ENCODE measurements at regions not wholly inside any gene's neighbourhood (a gene's known extent, or its start where the extent isn't known, plus 50 kb on each side); places are given as distances from the start of the nearest gene placed in this dataset.
"Not testable (repeated sequence)": the region's sequence is repeated elsewhere in the genome, so short reads cannot be mapped to it uniquely, and the experiment has no call there.

GRCh38 chr18:76102626-76103025, 392.4 kb downstream of the ZNF516 start:
- DNase-seq: no peak

DNA sequence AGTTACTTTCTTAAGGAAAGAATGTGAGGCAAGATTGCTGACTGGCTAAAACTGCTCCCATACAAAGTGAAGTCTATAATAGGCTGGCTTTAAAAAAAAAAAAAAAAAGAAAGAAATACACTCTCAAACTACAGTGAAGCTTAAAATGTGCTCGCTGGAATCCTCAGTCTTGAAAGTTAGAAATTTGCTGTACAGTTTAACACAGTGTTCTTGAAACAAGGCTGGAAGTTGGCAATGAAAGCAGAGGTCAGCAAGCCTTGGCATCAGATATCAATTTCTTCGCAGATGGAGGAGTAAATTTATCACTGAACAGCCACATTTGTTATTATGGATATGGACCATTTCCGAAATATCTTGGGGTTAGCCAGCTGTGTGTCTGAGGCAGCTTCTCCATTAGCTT, 392.9 kb downstream of the ZNF516 start:
- DNase-seq: no peak

GRCh38 chr18:76099931-76100457, 395.0 kb downstream of the ZNF516 start:
- no peak for DNase-seq

DNA sequence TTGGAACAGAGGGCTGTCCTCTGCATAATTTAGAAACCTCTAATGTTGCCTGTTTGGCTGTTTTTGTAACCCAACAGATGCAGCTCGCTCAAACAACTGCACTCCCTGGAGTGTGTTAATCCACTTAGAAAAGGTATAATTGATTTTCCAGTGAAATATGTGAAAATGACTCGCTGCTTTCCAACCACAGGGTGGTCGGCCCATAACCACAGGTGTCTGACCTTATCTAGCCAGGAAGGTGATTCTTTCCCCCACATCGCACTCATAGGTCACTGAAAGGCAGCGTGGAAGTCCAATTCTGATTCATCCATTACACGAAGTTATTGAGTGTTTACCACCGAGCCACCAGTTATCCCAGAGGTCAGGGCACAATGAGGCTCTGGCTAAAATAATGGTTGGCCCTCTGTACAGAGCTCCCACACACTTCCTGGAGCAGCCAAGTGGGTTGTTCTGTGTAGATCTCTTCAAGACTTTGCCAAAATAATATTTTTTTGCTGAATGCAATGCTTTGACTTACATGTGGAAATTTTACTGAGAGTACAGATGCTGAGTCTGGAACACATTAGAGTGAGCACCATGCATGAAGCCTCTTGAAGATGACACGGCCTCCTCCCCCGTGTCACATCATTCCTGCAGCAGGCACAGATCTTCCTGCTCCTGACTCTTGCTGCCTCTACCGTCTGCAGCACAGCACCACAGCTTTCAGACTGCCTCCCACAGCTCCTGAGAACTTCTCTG, 396.2 kb downstream of the ZNF516 start:
- DNase-seq: no peak

- no peak for DNase-seq
These were observed 413.5 kb downstream of the ZNF516 start for GRCh38 chr18:76081536-76081935.

GRCh38 chr18:76080430-76080829, 414.6 kb downstream of the ZNF516 start:
- no peak for DNase-seq

- no peak for DNase-seq
These were observed 419.3 kb downstream of the ZNF516 start for GRCh38 chr18:76075777-76076176.

DNA sequence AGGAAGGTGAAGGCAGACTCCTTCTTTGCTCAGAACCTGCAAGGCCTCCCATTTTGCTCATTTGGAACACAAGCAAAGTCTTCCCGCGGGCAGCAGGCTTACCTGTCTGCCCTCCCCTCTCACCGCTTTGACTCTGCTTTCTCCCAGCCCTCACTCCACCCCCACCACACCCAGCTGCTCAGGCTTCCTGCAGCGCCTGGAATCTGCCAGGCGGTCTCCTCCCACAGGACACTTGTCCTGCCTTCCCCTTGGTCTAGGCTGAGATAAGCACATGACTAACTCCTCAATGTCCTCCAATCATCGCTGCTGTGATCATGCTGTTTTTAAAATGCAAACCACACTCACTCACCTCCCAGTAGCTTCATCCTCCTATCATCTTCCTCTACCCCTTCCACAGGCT, 430.0 kb downstream of the ZNF516 start:
- DNase-seq: no peak

DNA sequence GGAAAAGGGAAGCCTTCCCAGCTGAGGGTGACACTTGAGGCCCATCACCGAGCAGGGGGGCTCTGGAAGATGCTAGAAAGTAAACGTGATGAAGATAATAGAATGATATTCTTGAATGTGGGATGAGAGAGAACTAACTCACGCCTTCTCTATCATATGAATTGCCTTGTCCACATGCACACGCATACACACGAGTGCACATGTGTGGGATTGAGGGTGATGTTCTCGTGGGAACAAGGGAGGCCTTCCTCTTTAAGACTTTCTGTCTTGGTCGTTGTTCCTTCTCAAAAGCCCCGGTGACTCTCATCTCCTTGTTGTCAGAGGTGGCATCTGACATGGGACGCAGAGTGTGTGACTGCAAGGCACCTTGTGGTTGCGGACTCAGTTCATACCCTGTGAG, 436.9 kb downstream of the ZNF516 start:
- DNase-seq: no peak

GRCh38 chr18:76057386-76057785, 437.7 kb downstream of the ZNF516 start:
- DNase-seq: no peak

DNA sequence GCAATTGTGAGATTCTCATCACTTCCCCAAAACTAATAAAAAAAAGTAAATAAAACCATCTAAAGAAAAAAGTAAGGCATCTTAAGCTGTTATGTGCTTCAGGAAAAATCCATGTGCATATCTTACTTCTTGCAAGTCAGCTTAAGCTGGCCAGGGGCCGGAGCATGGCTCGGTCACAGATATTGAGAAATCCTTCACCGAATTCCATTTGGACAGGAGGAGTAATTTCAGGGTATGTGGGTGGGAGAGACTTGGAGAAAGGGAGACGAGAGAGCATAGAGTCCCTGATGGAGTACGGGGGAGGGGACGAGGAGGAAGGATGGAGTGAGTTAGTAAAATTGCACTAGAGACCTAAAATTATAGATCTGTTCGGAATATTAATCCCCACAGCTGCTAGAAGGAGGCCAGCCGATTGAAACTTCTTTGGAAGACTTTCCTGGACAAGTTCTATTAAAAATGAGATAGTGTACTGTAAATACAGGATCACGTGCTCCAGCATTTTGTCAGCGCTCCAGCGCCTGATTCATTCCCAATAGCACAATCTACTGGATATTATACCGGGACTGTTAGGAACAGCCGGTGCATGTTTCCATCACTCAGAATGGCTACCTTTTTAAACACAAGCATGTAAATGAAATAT, 438.5 kb downstream of the ZNF516 start:
- DNase-seq: no peak

GRCh38 chr18:76055578-76055977, 439.5 kb downstream of the ZNF516 start:
- no peak for DNase-seq

- no peak for DNase-seq
These were observed 440.0 kb downstream of the ZNF516 start for GRCh38 chr18:76055025-76055424.

DNA sequence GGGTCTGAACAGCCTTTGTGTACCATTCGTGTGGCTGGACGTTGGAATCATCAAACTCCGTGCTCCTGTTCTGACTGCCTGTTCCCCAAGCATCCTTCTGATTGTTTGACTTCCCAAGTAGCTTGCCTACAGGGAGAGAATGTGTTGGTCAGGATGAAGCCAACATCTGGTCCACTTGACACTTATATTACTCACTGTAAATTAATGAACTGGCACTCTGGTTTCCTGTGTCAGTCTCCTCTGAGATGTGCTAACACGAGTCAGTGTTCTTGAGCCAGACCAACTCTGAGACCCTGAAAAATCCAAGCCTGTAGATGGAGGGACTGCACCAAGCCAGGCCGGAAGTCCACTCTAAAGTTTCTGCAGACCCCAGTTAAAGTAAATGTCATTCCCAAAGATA, 440.9 kb downstream of the ZNF516 start:
- DNase-seq: no peak

GRCh38 chr18:76053551-76053950, 441.5 kb downstream of the ZNF516 start:
- DNase-seq: no peak

GRCh38 chr18:76052227-76052595, 442.8 kb downstream of the ZNF516 start:
- no peak for DNase-seq

- DNase-seq: no peak
These were observed 443.4 kb downstream of the ZNF516 start for GRCh38 chr18:76051396-76052226.

GRCh38 chr18:76046221-76046620, 448.8 kb downstream of the ZNF516 start:
- no peak for DNase-seq

GRCh38 chr18:76042511-76042910, 452.5 kb downstream of the ZNF516 start:
- DNase-seq: no peak

- no peak for DNase-seq
These were observed 476.8 kb downstream of the ZNF516 start for GRCh38 chr18:76018210-76018609.

- DNase-seq: no peak
These were observed 482.0 kb downstream of the ZNF516 start for GRCh38 chr18:76013057-76013456.

DNA sequence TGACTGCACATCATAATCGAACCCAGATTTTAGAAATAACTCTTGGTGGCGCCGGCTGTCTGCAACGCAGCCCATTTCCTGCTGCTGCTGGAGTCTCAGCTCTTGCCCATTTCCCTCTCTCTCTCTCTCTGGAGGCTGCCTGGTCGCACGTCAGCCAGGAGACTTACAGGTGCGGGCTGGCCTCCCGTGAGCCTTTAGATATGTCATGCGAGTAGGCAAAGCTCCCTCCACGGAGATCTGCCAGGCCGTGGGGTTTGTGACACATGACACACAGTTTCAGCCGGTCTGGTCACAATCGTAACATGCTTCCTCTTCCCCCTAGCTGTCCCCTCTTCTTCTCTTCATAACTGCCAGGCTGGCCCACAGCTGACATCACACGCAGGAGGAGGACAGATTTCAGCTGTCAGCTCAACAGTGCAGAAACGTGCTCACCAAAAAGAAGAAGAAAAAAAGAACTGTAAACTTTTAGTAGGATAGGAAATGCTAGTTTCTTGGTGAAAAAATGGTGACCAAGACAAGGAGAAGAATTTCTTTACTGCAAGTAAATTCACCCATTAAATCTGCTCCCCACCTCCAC, 489.3 kb downstream of the ZNF516 start:
- DNase-seq: peak; percentile 35

DNA sequence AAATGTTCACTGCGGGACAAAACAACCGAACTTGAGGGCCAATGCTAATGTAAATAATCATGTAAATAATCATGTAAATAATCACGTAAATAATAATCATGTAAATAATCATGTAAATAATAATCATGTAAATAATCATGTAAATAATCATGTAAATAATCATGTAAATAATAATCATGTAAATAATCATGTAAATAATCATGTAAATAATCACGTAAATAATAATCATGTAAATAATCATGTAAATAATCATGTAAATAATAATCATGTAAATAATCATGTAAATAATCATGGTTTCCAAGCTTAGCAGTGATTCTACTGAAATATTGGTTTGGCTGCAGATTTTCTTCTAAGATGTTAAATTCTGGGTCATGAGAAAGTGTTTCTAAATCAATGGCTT, 507.1 kb downstream of the ZNF516 start:
- not testable (repeated sequence) for DNase-seq

Data from NCI-H1105 (cell line).